HFF-Myc (cell line): ENCODE measurements at regions not wholly inside any gene's neighbourhood (a gene's known extent, or its start where the extent isn't known, plus 50 kb on each side); places are given as distances from the start of the nearest gene placed in this dataset.

ENCODE experiments used
- DNase-seq: peaks from one replicate; pipeline ENCODE4 v3.0.0-alpha.2; 2011; ENCODE audit warnings: low read depth; ENCODE audit errors: extremely low read depth
- H3K4me3 ChIP-seq: replicated peaks from 2 replicates; pipeline ENCODE4 v1.5.1; 2011; ENCODE audit warnings: low read depth, mild to moderate bottlenecking, control low read depth, low read length
- CTCF ChIP-seq: IDR thresholded peaks from 2 replicates; pipeline ENCODE4 v1.5.1; 2012; ENCODE audit warnings: mild to moderate bottlenecking, low read depth, low read length, control low read depth; ENCODE audit errors: missing control alignments

- no peak overlapping the region for H3K4me3 ChIP-seq
- DNase-seq = no peak
- TF ChIP-seq CTCF = no peak
Observed at GRCh38 chr1:53406551-53407235, 52.5 kb upstream of the DMRTB1 start.

- no peak overlapping the region for H3K4me3 ChIP-seq
- DNase-seq = no peak
- TF ChIP-seq CTCF = no peak
Observed at GRCh38 chr1:53408013-53408754, 51.0 kb upstream of the DMRTB1 start.

GRCh38 chr1:53408755-53409129, 50.5 kb upstream of the DMRTB1 start:
- no peak for DNase-seq
- H3K4me3 ChIP-seq = no peak overlapping the region
- TF ChIP-seq CTCF = no peak

GRCh38 chr1:53409233-53409632, 50.0 kb upstream of the DMRTB1 start:
- TF ChIP-seq CTCF = no peak
- no peak overlapping the region for H3K4me3 ChIP-seq
- DNase-seq = no peak
